Stimulated activated naive B cell treated with anti-CD40 and anti-IgM and Interleukin-4, amounts not matched to agents 10 μg/mL and 1 μg/mL and 100 μg/mL, for 72 hours (primary cell): ENCODE measurements at regions not wholly inside any gene's neighbourhood (a gene's known extent, or its start where the extent isn't known, plus 50 kb on each side); places are given as distances from the start of the nearest gene placed in this dataset.

ENCODE experiments used
- ATAC-seq, 2 donors: fragments of 150-1000 bp; cut with Tn5 transposase; replicated peaks; 2 replicates each; pipeline ENCODE4 v1.10.0; 2021; ENCODE audit warnings: moderate library complexity in 1 of 2
- DNase-seq: peaks from one replicate; pipeline ENCODE4 v3.0.0; 2021
- H3K27ac Mint-ChIP-seq: one replicate; pipeline ENCODE4 v1.8.0; 2022; ENCODE audit warnings: mild to moderate bottlenecking, mixed read lengths
- H3K27me3 Mint-ChIP-seq, 2 donors: one replicate each; pipeline ENCODE4 v1.8.0; 2022; ENCODE audit warnings: mixed read lengths in 2 of 2
- H3K36me3 Mint-ChIP-seq, 2 donors: one replicate each; pipeline ENCODE4 v1.8.0; 2022; ENCODE audit warnings: mixed read lengths in 2 of 2, mild to moderate bottlenecking in 1 of 2
- H3K4me1 Mint-ChIP-seq, 2 donors: one replicate each; pipeline ENCODE4 v1.8.0; 2022; ENCODE audit warnings: mixed read lengths in 2 of 2, mild to moderate bottlenecking in 1 of 2
- H3K4me3 Mint-ChIP-seq, 2 donors: one replicate each; pipeline ENCODE4 v1.8.0; 2022; ENCODE audit warnings: mild to moderate bottlenecking in 2 of 2, mixed read lengths in 2 of 2, moderate library complexity in 1 of 2
- H3K9me3 Mint-ChIP-seq, 2 donors: one replicate each; pipeline ENCODE4 v1.8.0; 2022; ENCODE audit warnings: mixed read lengths in 2 of 2, mild to moderate bottlenecking in 1 of 2

GRCh38 chr1:37085393-37085792 is 51.1 kb upstream of the GRIK3 start:
- Mint-ChIP-seq H3K27ac (no peak overlapping the region), H3K36me3 (no peaks in the 10 kb centered on the region), H3K27me3 (peaks cover 7 to 13% of the 10 kb centered on the region in 2 donors), H3K4me3 (no peak overlapping the region), H3K4me1 (no peaks in the 10 kb centered on the region), H3K9me3 (no peaks in the 10 kb centered on the region)
- no peak for DNase-seq
- ATAC-seq = no peak

GRCh38 chr1:37089750-37090149 is 55.4 kb upstream of the GRIK3 start:
- Mint-ChIP-seq H3K4me1 (peaks cover 0 to 4% of the 10 kb centered on the region in 2 donors), H3K4me3 (no peak overlapping the region), H3K27ac (no peak overlapping the region), H3K36me3 (no peaks in the 10 kb centered on the region), H3K9me3 (no peaks in the 10 kb centered on the region), H3K27me3 (peaks cover 14 to 27% of the 10 kb centered on the region in 2 donors)
- ATAC-seq (no peak), DNase-seq (no peak)

GRCh38 chr1:37090671-37091070 is 56.4 kb upstream of the GRIK3 start:
- no peaks in the 10 kb centered on the region for H3K9me3 Mint-ChIP-seq
- no peak for ATAC-seq
- no peaks in the 10 kb centered on the region for H3K36me3 Mint-ChIP-seq
- no peak for DNase-seq
- no peak overlapping the region for H3K27ac Mint-ChIP-seq
- peaks cover 16 to 27% of the 10 kb centered on the region in 2 donors for H3K27me3 Mint-ChIP-seq
- H3K4me3 Mint-ChIP-seq = no peak overlapping the region
- peaks cover 0 to 5% of the 10 kb centered on the region in 2 donors for H3K4me1 Mint-ChIP-seq

- peaks cover 25 to 34% of the 10 kb centered on the region in 2 donors for H3K27me3 Mint-ChIP-seq
- no peak for ATAC-seq
- no peak overlapping the region for H3K27ac Mint-ChIP-seq
- DNase-seq = no peak
- peaks cover 0 to 3% of the 10 kb centered on the region in 2 donors for H3K9me3 Mint-ChIP-seq
- H3K36me3 Mint-ChIP-seq = no peaks in the 10 kb centered on the region
- peaks cover 0 to 14% of the 10 kb centered on the region in 2 donors for H3K4me1 Mint-ChIP-seq
- no peak overlapping the region for H3K4me3 Mint-ChIP-seq
Measured at GRCh38 chr1:37092937-37093336, 58.6 kb upstream of the GRIK3 start.

GRCh38 chr1:37094302-37094701 is 60.0 kb upstream of the GRIK3 start:
- no peak for DNase-seq
- no peak overlapping the region for H3K27ac Mint-ChIP-seq
- H3K4me3 Mint-ChIP-seq = no peak overlapping the region
- ATAC-seq = peak in 1 of 2 donors; percentile 54
- H3K4me1 Mint-ChIP-seq = peaks cover 0 to 14% of the 10 kb centered on the region in 2 donors
- no peaks in the 10 kb centered on the region for H3K36me3 Mint-ChIP-seq
- H3K9me3 Mint-ChIP-seq = peaks cover 0 to 3% of the 10 kb centered on the region in 2 donors
- H3K27me3 Mint-ChIP-seq = peaks cover 27 to 39% of the 10 kb centered on the region in 2 donors

- H3K27me3 Mint-ChIP-seq = peaks cover 20 to 36% of the 10 kb centered on the region in 2 donors
- H3K36me3 Mint-ChIP-seq = no peaks in the 10 kb centered on the region
Measured at GRCh38 chr1:37096523-37096922, 62.2 kb upstream of the GRIK3 start.

GRCh38 chr1:37097731-37098130 is 63.4 kb upstream of the GRIK3 start:
- ATAC-seq = no peak
- Mint-ChIP-seq H3K36me3 (no peaks in the 10 kb centered on the region), H3K9me3 (peaks cover 0 to 3% of the 10 kb centered on the region in 2 donors), H3K4me3 (no peak overlapping the region), H3K27me3 (peaks cover 21 to 37% of the 10 kb centered on the region in 2 donors), H3K27ac (no peak overlapping the region), H3K4me1 (peaks cover 0 to 14% of the 10 kb centered on the region in 2 donors)
- no peak for DNase-seq

More at GRCh38 chr1:37096523-37096922, 62.2 kb upstream of the GRIK3 start:
- DNase-seq (no peak), ATAC-seq (peak in 1 of 2 donors; percentile 36)
- peaks cover 0 to 3% of the 10 kb centered on the region in 2 donors for H3K9me3 Mint-ChIP-seq
- no peak overlapping the region for H3K4me3 Mint-ChIP-seq
- no peak overlapping the region for H3K27ac Mint-ChIP-seq
- peaks cover 0 to 14% of the 10 kb centered on the region in 2 donors for H3K4me1 Mint-ChIP-seq

- no peak for DNase-seq
- H3K36me3 Mint-ChIP-seq = no peaks in the 10 kb centered on the region
- H3K9me3 Mint-ChIP-seq = peaks cover 0 to 3% of the 10 kb centered on the region in 2 donors
- ATAC-seq = no peak
- H3K4me1 Mint-ChIP-seq = peaks cover 0 to 14% of the 10 kb centered on the region in 2 donors
- no peak overlapping the region for H3K4me3 Mint-ChIP-seq
- H3K27ac Mint-ChIP-seq = no peak overlapping the region
- peaks cover 26 to 36% of the 10 kb centered on the region in 2 donors for H3K27me3 Mint-ChIP-seq
Measured at GRCh38 chr1:37098237-37098636, 63.9 kb upstream of the GRIK3 start.

- H3K4me1 Mint-ChIP-seq = peaks cover 0 to 9% of the 10 kb centered on the region in 2 donors
Measured at GRCh38 chr1:37100310-37100709, 66.0 kb upstream of the GRIK3 start.

GRCh38 chr1:37102656-37103382 is 68.5 kb upstream of the GRIK3 start:
- no peaks in the 10 kb centered on the region for H3K9me3 Mint-ChIP-seq
- H3K4me3 Mint-ChIP-seq = no peak overlapping the region
- peaks cover 14 to 28% of the 10 kb centered on the region in 2 donors for H3K27me3 Mint-ChIP-seq
- H3K27ac Mint-ChIP-seq = no peak overlapping the region
- ATAC-seq = no peak
- DNase-seq = no peak
- no peaks in the 10 kb centered on the region for H3K36me3 Mint-ChIP-seq
- H3K4me1 Mint-ChIP-seq = no peaks in the 10 kb centered on the region

More at GRCh38 chr1:37100310-37100709, 66.0 kb upstream of the GRIK3 start:
- Mint-ChIP-seq H3K27ac (no peak overlapping the region), H3K36me3 (no peaks in the 10 kb centered on the region), H3K27me3 (peaks cover 26 to 28% of the 10 kb centered on the region in 2 donors), H3K9me3 (peaks cover 0 to 3% of the 10 kb centered on the region in 2 donors), H3K4me3 (no peak overlapping the region)
- no peak for DNase-seq
- no peak for ATAC-seq

- Mint-ChIP-seq H3K36me3 (no peaks in the 10 kb centered on the region), H3K4me3 (no peak overlapping the region), H3K27ac (no peak overlapping the region), H3K9me3 (no peaks in the 10 kb centered on the region), H3K27me3 (peaks cover 19 to 35% of the 10 kb centered on the region in 2 donors), H3K4me1 (no peaks in the 10 kb centered on the region)
- DNase-seq = no peak
- no peak for ATAC-seq
Measured at GRCh38 chr1:37105911-37106310, 71.6 kb upstream of the GRIK3 start.

- Mint-ChIP-seq H3K36me3 (no peaks in the 10 kb centered on the region), H3K27ac (no peak overlapping the region), H3K4me3 (no peak overlapping the region), H3K4me1 (no peaks in the 10 kb centered on the region), H3K9me3 (no peaks in the 10 kb centered on the region), H3K27me3 (peaks cover 22 to 30% of the 10 kb centered on the region in 2 donors)
- no peak for DNase-seq
- no peak for ATAC-seq
Measured at GRCh38 chr1:37107153-37107907, 73.0 kb upstream of the GRIK3 start.

- Mint-ChIP-seq H3K4me3 (no peak overlapping the region), H3K36me3 (no peaks in the 10 kb centered on the region), H3K4me1 (no peaks in the 10 kb centered on the region), H3K27ac (no peak overlapping the region), H3K27me3 (peaks cover 16 to 22% of the 10 kb centered on the region in 2 donors), H3K9me3 (no peaks in the 10 kb centered on the region)
- ATAC-seq (no peak), DNase-seq (no peak)
Measured at GRCh38 chr1:37108596-37109188, 74.4 kb upstream of the GRIK3 start.

- no peaks in the 10 kb centered on the region for H3K36me3 Mint-ChIP-seq
- ATAC-seq (no peak), DNase-seq (no peak)
- peaks cover 26 to 31% of the 10 kb centered on the region in 2 donors for H3K27me3 Mint-ChIP-seq
- no peak overlapping the region for H3K27ac Mint-ChIP-seq
- H3K4me3 Mint-ChIP-seq = no peak overlapping the region
- no peaks in the 10 kb centered on the region for H3K4me1 Mint-ChIP-seq
- H3K9me3 Mint-ChIP-seq = no peaks in the 10 kb centered on the region
Measured at GRCh38 chr1:37112430-37112829, 78.1 kb upstream of the GRIK3 start.
